HEK293 (cell line): ENCODE measurements at regions not wholly inside any gene's neighbourhood (a gene's known extent, or its start where the extent isn't known, plus 50 kb on each side); places are given as distances from the start of the nearest gene placed in this dataset.

Source experiments
- CTCF ChIA-PET: fragments of 350-600 bp; formaldehyde crosslinking; extraction: SDS; loops from one replicate; lab custom pipeline; 2021; ENCODE audit warnings: antibody characterized with exemption; lab: Yijun Ruan, JAX
- POLR2A ChIA-PET: fragments of 300-600 bp; formaldehyde crosslinking; extraction: SDS; loops from one replicate; lab custom pipeline; 2020; ENCODE audit warnings: antibody characterized with exemption, inconsistent platforms; lab: Yijun Ruan, JAX
- H3K27ac ChIP-seq: fragments of 200-500 bp; sonication (Bioruptor generic); 2 replicates; pipeline ENCODE4 v1.5.1; 2014; ENCODE audit warnings: low read depth, low read length, control low read depth, inconsistent platforms; ENCODE audit errors: extremely low read depth
- H3K36me3 ChIP-seq, 2 experiments: fragments of 200-500 bp in 1 of 2; sonication (Bioruptor generic) in 1 of 2; 1 replicate in 1 of 2; 2 replicates in 1 of 2; pipeline ENCODE4 v1.5.1; 2014 to 2017; ENCODE audit warnings: inconsistent platforms in 2 of 2, low read length in 2 of 2; ENCODE audit not compliant: control insufficient read depth in 2 of 2, insufficient read depth in 1 of 2
- H3K4me1 ChIP-seq: fragments of 200-500 bp; sonication (Bioruptor generic); 2 replicates; pipeline ENCODE4 v1.5.1; 2014; ENCODE audit warnings: mild to moderate bottlenecking, low read length, inconsistent platforms; ENCODE audit not compliant: control insufficient read depth, insufficient read depth
- H3K4me3 ChIP-seq: 2 replicates; pipeline ENCODE4 v1.5.1; 2011; ENCODE audit warnings: low read depth, mild to moderate bottlenecking, control low read depth, low read length, moderate library complexity
- H3K9me3 ChIP-seq: fragments of 200-500 bp; sonication (Bioruptor generic); 2 replicates; pipeline ENCODE4 v1.5.1; 2014; ENCODE audit warnings: low read depth, low read length, inconsistent platforms; ENCODE audit not compliant: control insufficient read depth, insufficient read depth
- GFI1B ChIP-seq: fragments of 450-650 bp; formaldehyde crosslinking; IDR thresholded peaks from 2 replicates; pipeline ENCODE4 v1.5.1; 2016; ENCODE audit warnings: missing biosample characterization, missing genetic modification characterization
- GLI4 ChIP-seq: fragments of 450-650 bp; formaldehyde crosslinking; IDR thresholded peaks from 2 replicates; pipeline ENCODE4 v1.5.1; 2016; ENCODE audit warnings: missing biosample characterization, missing genetic modification characterization
- HOXA7 ChIP-seq: sonication (generic); formaldehyde crosslinking; IDR thresholded peaks from 2 replicates; pipeline ENCODE4 v1.8.1; 2022; ENCODE audit warnings: missing genetic modification reagents, borderline replicate concordance
- KLF10 ChIP-seq: fragments of 450-650 bp; IDR thresholded peaks from 2 replicates; pipeline ENCODE4 v1.5.1; 2018; ENCODE audit warnings: missing biosample characterization, mild to moderate bottlenecking, missing genetic modification characterization
- PRDM1 ChIP-seq: fragments of 450-650 bp; formaldehyde crosslinking; IDR thresholded peaks from 2 replicates; pipeline ENCODE4; 2016; ENCODE audit warnings: missing biosample characterization, missing genetic modification characterization
- SP3 ChIP-seq: fragments of 450-650 bp; formaldehyde crosslinking; IDR thresholded peaks from 2 replicates; pipeline ENCODE4 v1.5.1; 2016; ENCODE audit warnings: missing biosample characterization, missing genetic modification characterization
- ZBTB1 ChIP-seq: fragments of 450-650 bp; formaldehyde crosslinking; IDR thresholded peaks from 2 replicates; pipeline ENCODE4 v1.5.1; 2016; ENCODE audit warnings: missing biosample characterization, missing genetic modification characterization
- ZBTB20 ChIP-seq: fragments of 450-650 bp; formaldehyde crosslinking; IDR thresholded peaks from 2 replicates; pipeline ENCODE4 v1.5.1; 2016; ENCODE audit warnings: missing biosample characterization, missing genetic modification characterization
- ZEB2 ChIP-seq: fragments of 450-650 bp; formaldehyde crosslinking; IDR thresholded peaks from 2 replicates; pipeline ENCODE4 v1.5.1; 2016; ENCODE audit warnings: missing biosample characterization, missing genetic modification characterization
- ZNF174 ChIP-seq: fragments of 450-650 bp; formaldehyde crosslinking; IDR thresholded peaks from 2 replicates; pipeline ENCODE4 v1.5.0; 2017; ENCODE audit warnings: missing biosample characterization, mild to moderate bottlenecking, missing genetic modification characterization
- ZNF211 ChIP-seq: fragments of 450-650 bp; formaldehyde crosslinking; IDR thresholded peaks from 2 replicates; pipeline ENCODE4 v1.5.1; 2016; ENCODE audit warnings: low read depth, missing biosample characterization, missing genetic modification characterization
- ZNF214 ChIP-seq: fragments of 450-650 bp; formaldehyde crosslinking; IDR thresholded peaks from 2 replicates; pipeline ENCODE4 v1.5.1; 2017; ENCODE audit warnings: missing biosample characterization, mild to moderate bottlenecking, missing genetic modification characterization, borderline replicate concordance
- ZNF221 ChIP-seq: fragments of 450-650 bp; formaldehyde crosslinking; IDR thresholded peaks from 2 replicates; pipeline ENCODE4 v1.5.1; 2017; ENCODE audit warnings: missing biosample characterization, missing genetic modification characterization, borderline replicate concordance
- ZNF266 ChIP-seq: fragments of 450-650 bp; formaldehyde crosslinking; IDR thresholded peaks from 2 replicates; pipeline ENCODE4 v1.5.1; 2016; ENCODE audit warnings: missing biosample characterization, missing genetic modification characterization, low read depth
- ZNF292 ChIP-seq: fragments of 450-650 bp; formaldehyde crosslinking; IDR thresholded peaks from 2 replicates; pipeline ENCODE4 v1.5.1; 2016; ENCODE audit warnings: low read depth, missing biosample characterization, missing genetic modification characterization, borderline replicate concordance
- ZNF366 ChIP-seq: fragments of 450-650 bp; formaldehyde crosslinking; conservative IDR thresholded peaks from 2 replicates; pipeline ENCODE4 v1.5.1; 2016; ENCODE audit warnings: missing biosample characterization, missing genetic modification characterization
- ZNF394 ChIP-seq: fragments of 450-650 bp; formaldehyde crosslinking; IDR thresholded peaks from 2 replicates; pipeline ENCODE4 v1.5.1; 2016; ENCODE audit warnings: missing biosample characterization, missing genetic modification characterization, mild to moderate bottlenecking, moderate library complexity, borderline replicate concordance
- ZNF555 ChIP-seq: fragments of 450-650 bp; formaldehyde crosslinking; conservative IDR thresholded peaks from 2 replicates; pipeline ENCODE4 v1.5.1; 2017; ENCODE audit warnings: missing biosample characterization, mild to moderate bottlenecking, missing genetic modification characterization, inconsistent platforms
- ZNF677 ChIP-seq: fragments of 450-650 bp; IDR thresholded peaks from 2 replicates; pipeline ENCODE4 v1.5.0; 2018; ENCODE audit warnings: missing biosample characterization, mild to moderate bottlenecking, missing genetic modification characterization, moderate library complexity
- ZNF776 ChIP-seq: fragments of 450-650 bp; formaldehyde crosslinking; IDR thresholded peaks from 2 replicates; pipeline ENCODE4 v1.5.0; 2017; ENCODE audit warnings: missing biosample characterization, missing genetic modification characterization, borderline replicate concordance
- ZNF792 ChIP-seq: fragments of 450-650 bp; formaldehyde crosslinking; IDR thresholded peaks from 2 replicates; pipeline ENCODE4 v1.5.1; 2016; ENCODE audit warnings: missing biosample characterization, missing genetic modification characterization
- TF ChIP-seq, protein P1 (sequence below): fragments of 450-650 bp; formaldehyde crosslinking; IDR thresholded peaks from 2 replicates; pipeline ENCODE4 v1.5.1; 2016; ENCODE audit warnings: missing biosample characterization, missing genetic modification characterization
- TF ChIP-seq, protein P2 (sequence below): fragments of 450-650 bp; formaldehyde crosslinking; IDR thresholded peaks from 2 replicates; pipeline ENCODE4 v1.5.1; 2016; ENCODE audit warnings: missing biosample characterization, missing genetic modification characterization
- TF ChIP-seq, protein P3 (sequence below): fragments of 450-650 bp; IDR thresholded peaks from 2 replicates; pipeline ENCODE4 v1.5.1; 2018; ENCODE audit warnings: missing biosample characterization, missing genetic modification characterization
- TF ChIP-seq, protein P4 (sequence below): fragments of 450-650 bp; formaldehyde crosslinking; IDR thresholded peaks from 2 replicates; pipeline ENCODE4 v1.5.1; 2016; ENCODE audit warnings: missing biosample characterization, missing genetic modification characterization

DNA sequence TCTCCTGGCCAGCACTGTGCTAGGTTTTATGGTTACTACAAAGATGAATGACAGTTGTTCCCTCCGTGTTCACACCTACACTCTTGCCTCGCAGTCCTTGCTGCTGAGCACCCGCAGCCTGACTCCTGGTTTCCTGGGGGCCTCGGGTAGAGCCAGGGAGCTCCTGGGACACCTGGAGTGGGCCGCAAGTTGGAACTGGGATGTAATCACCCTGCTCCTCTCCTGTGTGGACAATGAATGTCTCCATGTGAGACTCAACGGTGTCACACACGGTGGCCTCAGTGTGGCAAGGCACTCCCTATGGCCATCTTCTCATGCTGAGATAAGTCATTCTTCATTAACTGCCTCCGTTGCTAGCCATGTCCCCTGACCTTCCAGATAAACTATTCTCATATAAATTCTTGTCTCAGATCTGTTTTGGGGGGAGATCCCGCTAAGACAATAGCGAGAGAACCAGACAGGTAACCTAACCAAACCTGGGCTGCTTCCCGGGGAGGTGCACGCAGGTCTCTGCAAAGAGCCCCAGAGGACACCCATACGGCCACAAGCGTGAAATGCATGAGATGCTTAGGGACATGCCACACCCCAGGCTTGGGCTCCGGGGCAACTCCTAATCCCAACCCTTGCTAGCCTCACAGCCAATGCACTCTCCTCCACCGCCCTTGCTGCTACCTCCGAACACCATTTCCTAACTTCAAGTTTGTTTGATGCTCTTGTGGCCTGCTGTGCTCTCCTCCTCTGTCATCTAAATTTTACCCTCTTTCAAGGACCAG is 87.2 kb upstream of the IRS2 start:
- Histone ChIP-seq H3K4me1 (no peaks in the 10 kb centered on the region; the same call in 1 of the 2 replicates), H3K36me3 (no peaks in the 10 kb centered on the region), H3K9me3 (no peaks in the 10 kb centered on the region), H3K27ac (no peak overlapping the region), H3K4me3 (no peak overlapping the region)
- TF ChIP-seq ZNF211 (tag by site-specific recombination) = no peak
- TF ChIP-seq ZNF555 = no peak
- no peak for TF ChIP-seq ZBTB1
- TF ChIP-seq, protein P1, sequence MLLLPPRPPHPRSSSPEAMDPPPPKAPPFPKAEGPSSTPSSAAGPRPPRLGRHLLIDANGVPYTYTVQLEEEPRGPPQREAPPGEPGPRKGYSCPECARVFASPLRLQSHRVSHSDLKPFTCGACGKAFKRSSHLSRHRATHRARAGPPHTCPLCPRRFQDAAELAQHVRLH (tag by site-specific recombination) = no peak
- TF ChIP-seq, protein P2, sequence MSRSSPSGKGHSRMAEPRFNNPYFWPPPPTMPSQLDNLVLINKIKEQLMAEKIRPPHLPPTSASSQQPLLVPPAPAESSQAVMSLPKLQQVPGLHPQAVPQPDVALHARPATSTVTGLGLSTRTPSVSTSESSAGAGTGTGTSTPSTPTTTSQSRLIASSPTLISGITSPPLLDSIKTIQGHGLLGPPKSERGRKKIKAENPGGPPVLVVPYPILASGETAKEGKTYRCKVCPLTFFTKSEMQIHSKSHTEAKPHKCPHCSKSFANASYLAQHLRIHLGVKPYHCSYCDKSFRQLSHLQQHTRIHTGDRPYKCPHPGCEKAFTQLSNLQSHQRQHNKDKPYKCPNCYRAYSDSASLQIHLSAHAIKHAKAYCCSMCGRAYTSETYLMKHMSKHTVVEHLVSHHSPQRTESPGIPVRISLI (tag by site-specific recombination) = no peak
- no peak for TF ChIP-seq SP3 (tag by site-specific recombination)
- no peak for TF ChIP-seq KLF10 (tag by site-specific recombination)
- no peak for TF ChIP-seq PRDM1 (tag by site-specific recombination)
- no peak for TF ChIP-seq GFI1B (tag by site-specific recombination)
- no peak for TF ChIP-seq ZNF221
- no peak for TF ChIP-seq ZNF677 (tag by site-specific recombination)
- TF ChIP-seq, protein P3, sequence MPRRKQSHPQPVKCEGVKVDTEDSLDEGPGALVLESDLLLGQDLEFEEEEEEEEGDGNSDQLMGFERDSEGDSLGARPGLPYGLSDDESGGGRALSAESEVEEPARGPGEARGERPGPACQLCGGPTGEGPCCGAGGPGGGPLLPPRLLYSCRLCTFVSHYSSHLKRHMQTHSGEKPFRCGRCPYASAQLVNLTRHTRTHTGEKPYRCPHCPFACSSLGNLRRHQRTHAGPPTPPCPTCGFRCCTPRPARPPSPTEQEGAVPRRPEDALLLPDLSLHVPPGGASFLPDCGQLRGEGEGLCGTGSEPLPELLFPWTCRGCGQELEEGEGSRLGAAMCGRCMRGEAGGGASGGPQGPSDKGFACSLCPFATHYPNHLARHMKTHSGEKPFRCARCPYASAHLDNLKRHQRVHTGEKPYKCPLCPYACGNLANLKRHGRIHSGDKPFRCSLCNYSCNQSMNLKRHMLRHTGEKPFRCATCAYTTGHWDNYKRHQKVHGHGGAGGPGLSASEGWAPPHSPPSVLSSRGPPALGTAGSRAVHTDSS (tag by site-specific recombination) = no peak
- no peak for TF ChIP-seq ZNF366 (tag by site-specific recombination)
- no peak for TF ChIP-seq ZNF394 (tag by site-specific recombination)
- ChIA-PET POLR2A (no interaction called here), CTCF (interaction anchor here (0.6 kb wide), 1 partner anchor 173 kb away, joined by 3 read pairs; no protein-coding TSS in a partner anchor)

DNA sequence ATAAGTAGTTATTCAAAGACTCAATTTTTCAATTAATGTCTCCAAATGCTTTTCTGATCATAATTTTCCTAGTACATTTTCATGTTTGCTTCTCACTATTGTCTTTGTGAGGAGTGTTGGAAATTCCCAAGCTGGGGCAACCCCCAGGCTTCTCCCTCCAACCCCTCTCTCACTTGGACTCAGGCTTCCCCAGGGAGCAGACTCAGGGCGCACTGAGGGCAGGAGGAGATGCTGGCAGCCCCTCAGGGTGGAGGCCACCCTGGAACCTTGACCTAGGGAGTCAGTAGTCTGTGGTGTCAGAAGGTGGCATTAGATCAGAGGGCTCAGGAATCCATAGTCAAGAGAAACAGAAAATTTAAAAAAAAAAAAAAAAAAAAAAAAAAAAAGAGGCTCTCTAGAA is 86.5 kb upstream of the IRS2 start:
- Histone ChIP-seq H3K36me3 (no peaks in the 10 kb centered on the region), H3K4me1 (no peaks in the 10 kb centered on the region; the same call in 1 of the 2 replicates)
- TF ChIP-seq ZNF214 (tag by site-specific recombination) (no peak), ZNF174 (no peak), ZNF266 (no peak)
- TF ChIP-seq, all 188 proteins: peak for 0
- Histone ChIP-seq H3K4me3 (no peak overlapping the region), H3K27ac (no peak overlapping the region), H3K9me3 (no peaks in the 10 kb centered on the region)
- ChIA-PET POLR2A (no interaction called here), CTCF (interaction anchor here (0.6 kb wide), 2 partner anchors 174 to 248 kb away, joined by 3 read pairs; no protein-coding TSS in a partner anchor)

DNA sequence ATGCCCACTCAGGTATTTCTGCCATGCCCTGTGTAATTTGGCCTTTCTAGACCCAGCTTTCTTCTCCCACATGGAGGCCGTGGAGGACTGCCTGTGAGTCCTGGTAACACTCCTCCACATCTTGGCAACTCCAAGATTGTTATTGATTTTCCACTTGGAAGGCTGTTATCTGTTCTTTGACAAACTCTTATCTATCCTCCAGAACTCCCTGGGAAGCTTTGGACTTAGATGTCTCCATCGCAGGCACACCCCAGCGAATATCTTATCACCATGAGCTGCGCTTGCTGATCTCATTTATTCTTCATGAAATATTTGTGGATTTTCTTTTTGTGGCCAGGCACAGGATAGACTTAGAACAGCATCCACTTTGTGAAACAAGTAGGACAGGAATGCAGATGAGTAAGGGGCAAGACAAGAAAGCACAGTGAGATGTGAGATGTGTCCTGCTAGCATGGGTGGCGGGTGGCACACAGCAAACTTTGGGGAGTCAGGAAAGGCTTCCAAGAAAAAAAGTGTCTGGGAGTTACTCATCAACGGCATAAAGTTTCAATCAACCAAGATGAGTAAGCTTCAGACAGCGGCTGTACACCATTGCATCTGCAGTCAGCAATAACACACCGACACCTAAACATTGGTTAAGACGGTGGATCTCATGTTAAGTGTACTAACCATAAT is 84.5 kb upstream of the IRS2 start:
- POLR2A ChIA-PET = no interaction called here

More for the DNA sequence above, 84.5 kb upstream of the IRS2 start:
- no peaks in the 10 kb centered on the region; the same call in 1 of the 2 replicates for H3K4me1 ChIP-seq
- CTCF ChIA-PET = interaction anchor here (0.7 kb wide), 1 partner anchor 21 kb away, joined by 4 read pairs; no protein-coding TSS in a partner anchor
- no peaks in the 10 kb centered on the region for H3K36me3 ChIP-seq
- H3K9me3 ChIP-seq = no peaks in the 10 kb centered on the region
- no peak overlapping the region for H3K27ac ChIP-seq
- no peak overlapping the region for H3K4me3 ChIP-seq
- TF ChIP-seq GLI4 (tag by site-specific recombination) = no peak
- TF ChIP-seq ZNF292 = no peak
- TF ChIP-seq, protein P4, sequence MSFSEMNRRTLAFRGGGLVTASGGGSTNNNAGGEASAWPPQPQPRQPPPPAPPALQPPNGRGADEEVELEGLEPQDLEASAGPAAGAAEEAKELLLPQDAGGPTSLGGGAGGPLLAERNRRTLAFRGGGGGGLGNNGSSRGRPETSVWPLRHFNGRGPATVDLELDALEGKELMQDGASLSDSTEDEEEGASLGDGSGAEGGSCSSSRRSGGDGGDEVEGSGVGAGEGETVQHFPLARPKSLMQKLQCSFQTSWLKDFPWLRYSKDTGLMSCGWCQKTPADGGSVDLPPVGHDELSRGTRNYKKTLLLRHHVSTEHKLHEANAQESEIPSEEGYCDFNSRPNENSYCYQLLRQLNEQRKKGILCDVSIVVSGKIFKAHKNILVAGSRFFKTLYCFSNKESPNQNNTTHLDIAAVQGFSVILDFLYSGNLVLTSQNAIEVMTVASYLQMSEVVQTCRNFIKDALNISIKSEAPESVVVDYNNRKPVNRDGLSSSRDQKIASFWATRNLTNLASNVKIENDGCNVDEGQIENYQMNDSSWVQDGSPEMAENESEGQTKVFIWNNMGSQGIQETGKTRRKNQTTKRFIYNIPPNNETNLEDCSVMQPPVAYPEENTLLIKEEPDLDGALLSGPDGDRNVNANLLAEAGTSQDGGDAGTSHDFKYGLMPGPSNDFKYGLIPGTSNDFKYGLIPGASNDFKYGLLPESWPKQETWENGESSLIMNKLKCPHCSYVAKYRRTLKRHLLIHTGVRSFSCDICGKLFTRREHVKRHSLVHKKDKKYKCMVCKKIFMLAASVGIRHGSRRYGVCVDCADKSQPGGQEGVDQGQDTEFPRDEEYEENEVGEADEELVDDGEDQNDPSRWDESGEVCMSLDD (tag by site-specific recombination) = no peak
- no peak for TF ChIP-seq ZNF792 (tag by site-specific recombination)
- no peak for TF ChIP-seq HOXA7 (CRISPR knock-in tag)
- TF ChIP-seq ZEB2 = no peak
- no peak for TF ChIP-seq ZBTB20 (tag by site-specific recombination)
- no peak for TF ChIP-seq ZNF776 (tag by site-specific recombination)
